ENCODE measurements at regions not wholly inside any gene's neighbourhood (a gene's known extent, or its start where the extent isn't known, plus 50 kb on each side); places are given as distances from the start of the nearest gene placed in this dataset.

GRCh38 chr1:217019475-217019874 lies 296.2 kb upstream of the ESRRG start:
- TF ChIP-seq ZNF584 (CRISPR knock-in tag; IDR thresholded peaks at IDR 0.05; ENCODE audit: low read depth): no peak
- TF ChIP-seq CCAR2 (IDR thresholded peaks at IDR 0.05; ENCODE audit: low read depth, low read length): no peak
- TF ChIP-seq CBFA2T2 (conservative IDR thresholded peaks at IDR 0.05): no peak
- TF ChIP-seq KLF16 (IDR thresholded peaks at IDR 0.05): no peak
- no peak for TF ChIP-seq NRF1 (conservative IDR thresholded peaks at IDR 0.05 in 1 of 2, IDR thresholded peaks at IDR 0.05 in 1 of 2)
- TF ChIP-seq ZBTB17 (CRISPR knock-in tag; IDR thresholded peaks at IDR 0.05): no peak
- TF ChIP-seq PKNOX1 (IDR thresholded peaks at IDR 0.05): no peak
- TF ChIP-seq NCOA2 (IDR thresholded peaks at IDR 0.05; ENCODE audit: partially characterized antibody in 2 of 2): no peak
- TF ChIP-seq CREB1 (IDR thresholded peaks at IDR 0.05): no peak
- TF ChIP-seq CREB1 (CRISPR knock-in tag; IDR thresholded peaks at IDR 0.05): no peak
- TF ChIP-seq EP400 (IDR thresholded peaks at IDR 0.05): no peak
- no peak for TF ChIP-seq ZBED1 (IDR thresholded peaks at IDR 0.05)
- no peak for TF ChIP-seq NR0B1 (IDR thresholded peaks at IDR 0.05; ENCODE audit: partially characterized antibody)
- no peak for TF ChIP-seq ARHGAP35 (IDR thresholded peaks at IDR 0.05; ENCODE audit: partially characterized antibody)
- Histone ChIP-seq H2AFZ (ENCODE audit: low read depth, low read length) (no peak overlapping the region), H3K4me1 (replicated peaks in 1 of 2; ENCODE audit: control insufficient read depth in 2 of 2, insufficient read depth in 2 of 2, low read length in 2 of 2) (no peaks in the 10 kb centered on the region), H3K4me2 (ENCODE audit: insufficient read depth, low read length) (no peak overlapping the region), H3K27me3 (ENCODE audit: control insufficient read depth in 2 of 2, insufficient read depth in 2 of 2, low read length in 2 of 2) (no peaks in the 10 kb centered on the region), H3K4me3 (no peak overlapping the region), H3K9me3 (replicated peaks; ENCODE audit: control insufficient read depth, insufficient read depth, low read depth, low read length) (no peaks in the 10 kb centered on the region), H3K27ac (ENCODE audit: extremely low read depth, low read depth, low read length) (no peak overlapping the region), H3K9me1 (ENCODE audit: control insufficient read depth, insufficient read depth, low read length) (no peaks in the 10 kb centered on the region), H3K9ac (ENCODE audit: insufficient read depth in 1 of 2, low read depth in 2 of 2, low read length in 2 of 2) (no peak overlapping the region), H4K20me1 (replicated peaks; ENCODE audit: control insufficient read depth, insufficient read depth, low read length) (no peaks in the 10 kb centered on the region), H3K36me3 (ENCODE audit: control insufficient read depth, insufficient read depth, low read length) (no peaks in the 10 kb centered on the region), H3K79me2 (ENCODE audit: control insufficient read depth, insufficient read depth, low read length) (no peaks in the 10 kb centered on the region)
- FAIRE-seq (no peak), DNase-seq (ENCODE audit: extremely low read depth in 1 of 4, low spot score in 3 of 4) (no peak), ATAC-seq (no peak)
- POLR2A ChIA-PET: no interaction called here
- CTCF ChIA-PET (ENCODE audit: low intra/inter-chr PET ratio): no interaction called here
- in situ Hi-C loops (cut with MboI): no loop called here
- BruUV-seq (replicated peaks): no TSS peak
- intact Hi-C loops (cut with micrococcal nuclease): no loop called here
- 0% methylated on average over 2 of the region's 2 CpGs for WGBS (ENCODE audit: insufficient coverage, low coverage, missing lambda C conversion rate)
